HG03045 (cell line): ENCODE measurements at regions not wholly inside any gene's neighbourhood (a gene's known extent, or its start where the extent isn't known, plus 50 kb on each side); places are given as distances from the start of the nearest gene placed in this dataset.
"Not testable (repeated sequence)": the region's sequence is repeated elsewhere in the genome, so short reads cannot be mapped to it uniquely, and the experiment has no call there.

ENCODE experiments used
- ATAC-seq: cut with Tn5 transposase; IDR thresholded peaks from one replicate; pipeline ENCODE4 v1.9.1; 2021; ENCODE audit warnings: mild to moderate bottlenecking, moderate library complexity; ENCODE audit not compliant: unreplicated experiment

GRCh38 chr22:49475253-49475652 lies 352.4 kb downstream of the BRD1 start:
- no peak for ATAC-seq

- no peak for ATAC-seq
Measured at GRCh38 chr22:49473286-49473685, 354.4 kb downstream of the BRD1 start.

DNA sequence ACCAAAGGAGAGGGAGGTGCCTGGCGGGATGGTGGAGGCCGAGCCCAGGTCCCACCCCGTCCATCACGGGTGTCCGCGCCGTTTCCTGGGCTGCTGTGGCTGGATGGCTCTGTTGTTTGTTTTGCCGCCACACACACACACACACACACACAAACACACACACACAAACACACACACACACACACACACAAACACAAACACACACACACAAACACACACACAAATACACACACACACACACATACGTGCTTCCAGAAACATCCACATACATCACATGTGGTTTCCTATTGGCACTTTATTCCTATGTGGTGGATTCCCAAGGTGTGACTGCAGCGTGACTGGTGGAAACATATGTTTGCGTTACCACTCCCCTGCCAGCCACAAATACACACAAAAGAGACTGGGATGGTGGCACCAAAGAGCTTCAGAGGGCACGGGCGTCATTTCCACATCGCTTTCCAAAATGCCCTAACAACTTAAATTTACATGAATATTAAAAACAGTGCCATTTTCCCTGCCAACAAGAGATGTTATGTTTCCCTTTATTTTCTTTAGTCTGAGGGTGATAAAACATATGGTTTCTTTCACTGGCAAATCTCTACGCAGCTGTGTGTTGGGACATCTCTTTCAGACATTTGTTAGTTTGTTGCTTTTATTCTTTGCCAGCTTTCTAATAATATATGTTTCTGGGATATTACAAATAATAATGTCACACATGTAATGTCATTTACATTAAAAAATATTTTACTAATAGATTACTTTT lies 356.8 kb downstream of the BRD1 start:
- no peak for ATAC-seq

DNA sequence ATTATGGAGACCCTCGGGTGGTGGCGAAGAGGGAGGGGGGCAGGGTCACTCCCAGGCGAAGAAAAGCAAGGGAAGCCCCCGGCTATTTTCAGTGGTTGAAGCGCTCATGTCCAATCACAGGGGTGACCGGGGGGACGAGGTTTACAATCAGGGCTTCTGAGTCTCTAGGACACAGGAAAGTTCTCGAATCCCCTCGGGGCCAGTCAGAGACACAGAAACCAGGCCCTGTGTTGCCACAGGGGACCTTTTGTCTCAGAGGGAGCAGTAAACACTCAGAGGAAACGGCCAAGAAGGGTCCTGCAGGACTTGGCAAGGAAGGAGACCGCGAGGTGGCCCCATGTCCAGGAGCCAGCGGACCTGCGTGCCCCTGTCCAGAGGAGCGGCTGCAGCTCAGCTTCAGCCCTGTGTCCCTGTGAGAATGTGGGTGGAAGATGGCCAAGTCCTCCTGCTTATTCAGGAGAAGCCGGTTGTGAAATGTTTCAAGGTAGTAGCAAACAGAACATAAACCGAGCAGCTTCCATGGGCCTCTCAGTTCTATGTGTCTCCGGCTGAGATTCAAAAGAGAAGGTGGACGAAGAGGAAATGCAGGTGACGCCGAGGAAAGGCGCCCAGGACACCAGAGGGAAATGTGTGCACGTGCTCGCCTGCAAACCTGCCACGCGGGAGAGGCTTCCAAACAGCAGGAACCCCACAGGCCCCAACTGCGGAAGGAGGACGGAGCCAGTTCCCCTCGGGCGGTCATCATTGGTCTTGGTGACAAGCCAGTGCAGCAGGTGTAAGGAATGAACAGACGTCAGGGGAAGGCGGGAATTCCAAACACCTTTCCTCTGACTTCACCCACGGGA lies 357.6 kb downstream of the BRD1 start:
- no peak for ATAC-seq

- ATAC-seq, result no peak
Measured at GRCh38 chr22:49468487-49469198, 359.0 kb downstream of the BRD1 start.

- no peak for ATAC-seq
Measured at GRCh38 chr22:49466878-49467595, 360.6 kb downstream of the BRD1 start.

GRCh38 chr22:49464037-49464436 lies 363.6 kb downstream of the BRD1 start:
- no peak for ATAC-seq

DNA sequence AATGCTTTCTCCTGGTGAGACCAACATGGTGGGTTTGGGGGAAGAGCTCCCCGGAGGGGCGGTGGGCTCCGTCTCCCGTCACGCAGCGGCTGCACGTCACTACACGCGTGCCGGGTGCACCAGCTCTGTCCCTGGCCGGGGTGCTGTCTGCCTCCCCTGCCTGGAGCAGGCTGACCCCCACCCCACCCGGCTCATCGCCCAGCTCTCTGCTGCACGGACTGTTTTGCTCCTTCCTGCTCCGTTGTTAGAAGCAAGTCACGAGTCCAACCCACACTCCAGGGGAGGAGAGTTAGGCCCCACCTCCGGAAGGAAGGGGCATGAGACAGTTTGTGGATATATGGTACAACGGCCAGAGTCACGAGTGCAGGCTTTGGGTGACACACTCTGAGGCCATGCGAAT lies 364.9 kb downstream of the BRD1 start:
- no peak for ATAC-seq

- no peak for ATAC-seq
Measured at GRCh38 chr22:49462291-49462690, 365.4 kb downstream of the BRD1 start.

DNA sequence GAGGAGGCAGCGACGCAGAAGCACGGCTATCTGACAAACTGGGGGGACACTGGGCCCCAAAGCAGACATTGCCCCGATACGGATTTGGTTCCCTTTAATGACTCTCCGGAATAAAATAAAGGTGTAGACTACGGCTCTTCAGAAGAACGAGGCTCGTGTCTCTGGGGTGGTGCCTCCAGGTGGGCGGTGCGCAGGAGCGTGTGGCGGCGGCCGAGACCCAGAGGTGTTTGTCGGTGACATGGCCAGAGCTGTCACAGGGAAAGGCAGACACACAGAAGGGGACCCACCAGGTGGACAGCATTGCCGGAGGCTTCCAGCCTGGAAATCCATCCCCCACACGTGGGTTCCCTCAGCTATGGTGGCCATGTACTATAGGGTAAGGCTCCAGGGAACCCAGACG lies 366.0 kb downstream of the BRD1 start:
- no peak for ATAC-seq

- no peak for ATAC-seq
Measured at GRCh38 chr22:49460592-49461281, 366.9 kb downstream of the BRD1 start.

DNA sequence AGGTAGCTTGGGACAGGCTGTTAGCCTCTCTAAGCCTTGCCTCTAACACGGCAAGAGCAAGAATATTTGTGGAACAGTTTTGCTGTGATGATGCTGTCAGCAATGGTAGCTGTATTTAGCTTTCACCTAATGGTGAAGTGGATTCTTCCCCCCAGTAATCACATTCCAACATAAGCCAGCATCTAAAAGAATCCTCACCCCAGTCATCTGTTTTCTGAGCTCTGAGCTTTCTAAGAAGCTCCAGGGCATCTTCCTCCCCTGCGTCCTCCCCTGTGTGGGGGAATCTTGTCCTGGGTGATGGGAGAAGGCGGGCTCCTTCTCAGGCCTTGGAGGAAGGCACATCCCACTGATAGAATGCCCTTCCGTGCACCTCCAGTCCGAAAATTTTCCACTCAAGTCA lies 367.6 kb downstream of the BRD1 start:
- ATAC-seq, result no peak

DNA sequence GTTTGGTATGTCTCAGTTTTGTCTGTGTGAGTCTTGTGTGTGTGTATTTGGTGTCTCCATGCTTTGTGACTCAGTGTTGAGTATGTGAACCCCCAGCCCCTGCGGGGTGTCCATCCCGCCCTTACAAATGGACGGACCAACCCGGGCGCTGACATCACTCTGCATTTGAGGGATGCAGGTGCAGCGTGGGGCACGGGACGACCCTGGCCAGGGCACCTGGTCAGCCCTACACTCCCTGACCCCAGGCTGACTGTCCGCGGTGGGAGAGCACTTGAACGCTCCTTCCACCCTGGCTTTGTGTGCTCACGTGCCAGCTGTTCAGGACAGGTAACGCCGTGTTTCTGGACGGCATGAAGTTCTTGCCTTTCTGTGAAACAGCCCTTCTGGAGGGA lies 369.0 kb downstream of the BRD1 start:
- ATAC-seq, result no peak

GRCh38 chr22:49457946-49458707 lies 369.5 kb downstream of the BRD1 start:
- ATAC-seq, result no peak

GRCh38 chr22:49457146-49457545 lies 370.5 kb downstream of the BRD1 start:
- ATAC-seq, result no peak

- no peak for ATAC-seq
Measured at GRCh38 chr22:49455595-49455994, 372.1 kb downstream of the BRD1 start.

DNA sequence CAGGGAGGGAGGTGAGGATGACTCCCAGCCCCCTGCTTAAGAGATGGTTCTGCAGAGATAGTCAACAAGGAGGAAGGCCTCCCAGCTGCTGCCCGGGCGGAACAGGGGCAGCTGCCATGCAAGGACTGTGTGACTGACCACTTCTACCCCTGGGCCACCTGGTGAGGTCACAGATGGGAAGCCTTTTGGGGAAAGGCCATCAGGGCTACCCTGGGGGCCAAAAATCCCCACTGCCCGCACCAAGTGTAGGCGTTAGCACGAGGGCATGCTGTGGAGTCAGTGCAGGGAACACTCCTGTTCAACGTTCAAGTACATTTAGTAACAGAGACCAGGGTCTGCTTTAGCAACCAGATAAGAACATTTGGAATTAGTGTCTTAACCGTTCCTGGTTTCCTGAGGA lies 372.9 kb downstream of the BRD1 start:
- no peak for ATAC-seq

DNA sequence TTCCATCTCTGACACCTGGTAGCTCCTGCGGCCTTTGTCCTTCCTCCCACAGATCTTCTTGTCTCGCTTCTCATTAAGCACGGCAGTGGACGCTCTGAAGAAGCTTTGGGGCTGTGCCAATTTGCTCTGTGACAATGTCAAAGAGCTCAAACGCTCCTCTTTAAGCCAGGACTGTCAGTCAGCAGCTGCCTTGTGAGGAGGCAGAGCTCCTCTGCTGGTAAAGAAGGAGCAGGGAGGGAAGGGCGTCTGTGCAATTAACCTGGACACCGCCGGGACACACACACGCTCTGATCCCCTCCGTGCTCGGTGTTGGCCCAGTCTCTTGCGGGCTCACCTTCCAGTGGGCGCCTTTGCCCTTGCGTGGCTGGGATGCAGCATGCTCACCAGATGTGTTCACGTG lies 373.9 kb downstream of the BRD1 start:
- ATAC-seq, result no peak

DNA sequence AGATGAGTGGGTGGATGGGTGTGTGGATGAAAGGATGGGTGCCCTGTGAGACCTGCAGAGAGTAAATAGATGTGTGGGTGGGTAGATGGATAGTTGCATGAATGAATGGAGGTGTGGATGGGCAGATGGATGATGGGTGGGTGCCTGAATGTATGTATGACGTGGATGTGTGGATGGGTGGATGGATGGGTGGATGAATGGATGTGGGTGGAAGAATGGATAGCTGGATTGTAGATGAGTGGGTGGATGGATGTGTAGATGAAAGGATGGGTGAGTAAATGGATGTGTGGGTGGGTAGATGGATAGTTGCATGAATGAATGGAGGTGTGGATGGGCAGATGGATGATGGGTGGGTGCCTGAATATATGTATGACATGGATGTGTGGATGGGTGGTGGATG lies 374.7 kb downstream of the BRD1 start:
- not testable (repeated sequence) for ATAC-seq
